ENCODE measurements at regions not wholly inside any gene's neighbourhood (a gene's known extent, or its start where the extent isn't known, plus 50 kb on each side); places are given as distances from the start of the nearest gene placed in this dataset.

DNA sequence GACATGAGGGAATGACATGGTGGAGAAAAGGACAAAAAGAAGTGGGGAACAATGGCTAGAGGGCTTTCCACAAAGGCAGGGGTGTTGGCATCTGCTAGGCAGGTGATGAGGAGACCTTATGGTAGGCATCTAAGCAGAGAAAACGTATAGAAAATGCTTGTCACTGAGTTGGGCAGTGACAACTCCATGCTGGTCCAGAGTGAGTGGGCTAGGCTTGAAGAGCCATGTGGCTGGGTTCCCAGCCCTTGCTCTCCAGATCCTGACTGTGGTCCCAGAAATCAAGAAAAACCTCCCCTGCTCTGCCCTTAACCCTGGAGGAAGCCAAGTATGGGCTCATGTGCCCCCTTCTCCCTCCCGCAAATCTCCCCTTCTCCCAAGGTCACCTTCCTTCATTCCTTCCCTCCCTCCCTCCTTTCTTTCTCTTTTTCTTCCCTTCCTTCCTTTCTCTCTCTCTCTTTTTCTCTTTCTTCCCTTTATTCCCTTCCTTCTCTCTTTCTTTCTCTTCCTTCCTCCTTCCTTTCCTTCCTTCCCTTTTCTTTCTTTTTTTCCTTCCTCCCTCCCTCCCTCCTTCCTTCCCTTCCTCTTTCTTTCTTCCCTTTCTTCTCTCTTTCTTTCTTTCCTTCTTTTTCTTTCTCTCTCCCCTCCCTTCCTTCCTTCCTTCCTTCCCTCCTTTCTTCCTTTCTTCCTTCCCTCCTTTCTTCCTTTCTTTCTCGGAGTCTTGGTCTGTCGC is 102.8 kb downstream of the NAV1 start:
- Histone ChIP-seq H3F3A (replicated peaks; ENCODE audit: insufficient read depth) (peaks cover 55% of the 10 kb centered on the region), H4K20me1 (ENCODE audit: insufficient read depth) (peaks cover 43% of the 10 kb centered on the region; the same call in 1 of the 2 replicates), H3K9me2 (no peaks in the 10 kb centered on the region), H3K9ac (no peak overlapping the region), H3K4me2 (no peak overlapping the region), H3K36me3 (replicated peaks in 1 of 2; ENCODE audit: control insufficient read depth in 1 of 2, insufficient read depth in 2 of 2, low read length in 1 of 2) (peaks cover 19 to 21% of the 10 kb centered on the region in 2 experiments), H3K4me3 (ENCODE audit: low read depth in 2 of 2, low read length in 1 of 2) (no peak overlapping the region), H3K9me3 (no peaks in the 10 kb centered on the region), H3K79me2 (ENCODE audit: insufficient read depth) (peaks cover 63% of the 10 kb centered on the region), H3K27me3 (ENCODE audit: insufficient read depth) (no peaks in the 10 kb centered on the region), H3K27ac (ENCODE audit: low read depth in 2 of 2, low read length in 1 of 2) (no peak overlapping the region), H3K4me1 (ENCODE audit: control insufficient read depth in 1 of 2, insufficient read depth in 2 of 2, low read depth in 1 of 2, low read length in 1 of 2) (peaks cover 12 to 15% of the 10 kb centered on the region in 2 experiments), H2AFZ (ENCODE audit: low read depth) (no peak overlapping the region)
- CTCF ChIA-PET, result interaction anchor here (0.7 to 1.6 kb wide), 4 partner anchors 10 to 81 kb away, joined by 3 to 6 read pairs (median 4); no protein-coding TSS in a partner anchor
- POLR2A ChIA-PET, result no interaction called here
- TF ChIP-seq, protein P1, sequence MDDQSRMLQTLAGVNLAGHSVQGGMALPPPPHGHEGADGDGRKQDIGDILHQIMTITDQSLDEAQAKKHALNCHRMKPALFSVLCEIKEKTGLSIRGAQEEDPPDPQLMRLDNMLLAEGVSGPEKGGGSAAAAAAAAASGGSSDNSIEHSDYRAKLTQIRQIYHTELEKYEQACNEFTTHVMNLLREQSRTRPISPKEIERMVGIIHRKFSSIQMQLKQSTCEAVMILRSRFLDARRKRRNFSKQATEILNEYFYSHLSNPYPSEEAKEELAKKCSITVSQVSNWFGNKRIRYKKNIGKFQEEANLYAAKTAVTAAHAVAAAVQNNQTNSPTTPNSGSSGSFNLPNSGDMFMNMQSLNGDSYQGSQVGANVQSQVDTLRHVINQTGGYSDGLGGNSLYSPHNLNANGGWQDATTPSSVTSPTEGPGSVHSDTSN (IDR thresholded peaks at IDR 0.05), result no peak
- TF ChIP-seq TAF1 (IDR thresholded peaks at IDR 0.05; ENCODE audit: borderline replicate concordance, low read depth, low read length), result no peak
- TF ChIP-seq RAD21 (IDR thresholded peaks at IDR 0.05; ENCODE audit: low read length), result no peak
- TF ChIP-seq POLR2AphosphoS5 (IDR thresholded peaks at IDR 0.05; ENCODE audit: low read depth, low read length), result no peak
- TF ChIP-seq USF2 (IDR thresholded peaks at IDR 0.05; ENCODE audit: borderline replicate concordance, low read depth, low read length), result no peak
- no peak for TF ChIP-seq SIN3A (IDR thresholded peaks at IDR 0.05; ENCODE audit: borderline replicate concordance, low read depth, low read length)
- no peak for TF ChIP-seq TCF12 (IDR thresholded peaks at IDR 0.05)
- no peak for TF ChIP-seq CHD2 (IDR thresholded peaks at IDR 0.05; ENCODE audit: low read length, partially characterized antibody)
- TF ChIP-seq, protein P2, sequence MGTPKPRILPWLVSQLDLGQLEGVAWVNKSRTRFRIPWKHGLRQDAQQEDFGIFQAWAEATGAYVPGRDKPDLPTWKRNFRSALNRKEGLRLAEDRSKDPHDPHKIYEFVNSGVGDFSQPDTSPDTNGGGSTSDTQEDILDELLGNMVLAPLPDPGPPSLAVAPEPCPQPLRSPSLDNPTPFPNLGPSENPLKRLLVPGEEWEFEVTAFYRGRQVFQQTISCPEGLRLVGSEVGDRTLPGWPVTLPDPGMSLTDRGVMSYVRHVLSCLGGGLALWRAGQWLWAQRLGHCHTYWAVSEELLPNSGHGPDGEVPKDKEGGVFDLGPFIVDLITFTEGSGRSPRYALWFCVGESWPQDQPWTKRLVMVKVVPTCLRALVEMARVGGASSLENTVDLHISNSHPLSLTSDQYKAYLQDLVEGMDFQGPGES (IDR thresholded peaks at IDR 0.05; ENCODE audit: low read depth, low read length), result no peak
- no peak for TF ChIP-seq TEAD4 (IDR thresholded peaks at IDR 0.05; ENCODE audit: borderline replicate concordance, insufficient read depth)
- no peak for TF ChIP-seq RCOR1 (IDR thresholded peaks at IDR 0.05; ENCODE audit: low read length)
- TF ChIP-seq NFIC (IDR thresholded peaks at IDR 0.05; ENCODE audit: borderline replicate concordance), result no peak
- no peak for TF ChIP-seq MAX (IDR thresholded peaks at IDR 0.05; ENCODE audit: low read depth)
- TF ChIP-seq JUND (IDR thresholded peaks at IDR 0.05), result no peak
- TF ChIP-seq NRF1 (IDR thresholded peaks at IDR 0.05; ENCODE audit: low read depth, low read length), result no peak
- no peak for TF ChIP-seq EP300 (IDR thresholded peaks at IDR 0.05; ENCODE audit: borderline replicate concordance in 1 of 2, low read depth in 1 of 2, low read length in 1 of 2)
- no peak for TF ChIP-seq GABPA (IDR thresholded peaks at IDR 0.05; ENCODE audit: low read depth)
- no peak for DNase-seq
- 83% methylated on average over 4 of the region's 4 CpGs for WGBS (ENCODE audit: low lambda C conversion rate)
